ENCODE measurements at regions not wholly inside any gene's neighbourhood (a gene's known extent, or its start where the extent isn't known, plus 50 kb on each side); places are given as distances from the start of the nearest gene placed in this dataset.

GRCh38 chr16:79498928-79499327 is 101.6 kb downstream of the MAF start:
- TF ChIP-seq, protein P1, sequence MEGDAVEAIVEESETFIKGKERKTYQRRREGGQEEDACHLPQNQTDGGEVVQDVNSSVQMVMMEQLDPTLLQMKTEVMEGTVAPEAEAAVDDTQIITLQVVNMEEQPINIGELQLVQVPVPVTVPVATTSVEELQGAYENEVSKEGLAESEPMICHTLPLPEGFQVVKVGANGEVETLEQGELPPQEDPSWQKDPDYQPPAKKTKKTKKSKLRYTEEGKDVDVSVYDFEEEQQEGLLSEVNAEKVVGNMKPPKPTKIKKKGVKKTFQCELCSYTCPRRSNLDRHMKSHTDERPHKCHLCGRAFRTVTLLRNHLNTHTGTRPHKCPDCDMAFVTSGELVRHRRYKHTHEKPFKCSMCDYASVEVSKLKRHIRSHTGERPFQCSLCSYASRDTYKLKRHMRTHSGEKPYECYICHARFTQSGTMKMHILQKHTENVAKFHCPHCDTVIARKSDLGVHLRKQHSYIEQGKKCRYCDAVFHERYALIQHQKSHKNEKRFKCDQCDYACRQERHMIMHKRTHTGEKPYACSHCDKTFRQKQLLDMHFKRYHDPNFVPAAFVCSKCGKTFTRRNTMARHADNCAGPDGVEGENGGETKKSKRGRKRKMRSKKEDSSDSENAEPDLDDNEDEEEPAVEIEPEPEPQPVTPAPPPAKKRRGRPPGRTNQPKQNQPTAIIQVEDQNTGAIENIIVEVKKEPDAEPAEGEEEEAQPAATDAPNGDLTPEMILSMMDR (conservative IDR thresholded peaks at IDR 0.05): no peak
- H3K27ac ChIP-seq: no peak overlapping the region

- no peak overlapping the region for H3K27ac ChIP-seq
- TF ChIP-seq, protein P1 (conservative IDR thresholded peaks at IDR 0.05): no peak
Observed at GRCh38 chr16:79497606-79498350, 102.8 kb downstream of the MAF start.

- TF ChIP-seq, protein P1 (conservative IDR thresholded peaks at IDR 0.05): no peak
- H3K27ac ChIP-seq: no peak overlapping the region
Observed at GRCh38 chr16:79493911-79494310, 106.6 kb downstream of the MAF start.

- TF ChIP-seq, protein P1 (conservative IDR thresholded peaks at IDR 0.05): no peak
Observed at GRCh38 chr16:79492036-79492435, 108.5 kb downstream of the MAF start.

GRCh38 chr16:79485020-79485419 is 115.5 kb downstream of the MAF start:
- TF ChIP-seq, protein P1 (conservative IDR thresholded peaks at IDR 0.05): no peak
- no peak overlapping the region for H3K27ac ChIP-seq

More at GRCh38 chr16:79492036-79492435, 108.5 kb downstream of the MAF start:
- H3K27ac ChIP-seq: no peak overlapping the region

GRCh38 chr16:79484237-79484636 is 116.3 kb downstream of the MAF start:
- TF ChIP-seq, protein P1 (conservative IDR thresholded peaks at IDR 0.05): no peak
- H3K27ac ChIP-seq: no peak overlapping the region

DNA sequence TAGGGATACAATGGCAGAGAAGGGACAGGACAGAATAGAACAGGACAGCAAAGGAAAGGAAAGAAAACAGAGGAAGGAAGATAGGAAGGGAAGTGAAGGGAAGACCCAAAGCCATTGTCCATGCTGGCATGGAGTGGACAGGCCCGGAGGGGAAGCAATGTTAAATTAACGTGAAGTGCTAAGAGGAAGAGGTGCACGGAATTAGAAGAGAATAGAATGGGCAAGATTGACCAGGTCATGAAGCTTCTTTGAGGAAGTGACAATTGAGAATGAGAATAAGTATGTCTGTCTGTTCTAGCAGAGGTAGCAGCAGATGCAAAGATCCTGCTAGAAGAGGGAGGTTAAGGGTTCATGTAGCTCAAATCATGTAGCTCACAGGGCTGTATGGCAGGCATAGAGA is 117.2 kb downstream of the MAF start:
- TF ChIP-seq, protein P1 (conservative IDR thresholded peaks at IDR 0.05): no peak
- no peak overlapping the region for H3K27ac ChIP-seq

Data from VCaP (cell line).